SHP77 (cell line): ENCODE measurements at regions not wholly inside any gene's neighbourhood (a gene's known extent, or its start where the extent isn't known, plus 50 kb on each side); places are given as distances from the start of the nearest gene placed in this dataset.

Experiments used
- DNase-seq, 2 experiments: peaks; one replicate each; lab custom pipeline; 2025; lab: John Stamatoyannopoulos, UW

- DNase-seq: no peak
Measured at GRCh38 chr4:128483816-128484215, 196.2 kb upstream of the PGRMC2 start.

- no peak for DNase-seq
Measured at GRCh38 chr4:128483041-128483440, 195.4 kb upstream of the PGRMC2 start.

- DNase-seq: no peak
Measured at GRCh38 chr4:128481752-128482480, 194.3 kb upstream of the PGRMC2 start.

GRCh38 chr4:128480945-128481344 is 193.3 kb upstream of the PGRMC2 start:
- DNase-seq: no peak

- no peak for DNase-seq
Measured at GRCh38 chr4:128477540-128477939, 189.9 kb upstream of the PGRMC2 start.

- DNase-seq: no peak
Measured at GRCh38 chr4:128475597-128475996, 188.0 kb upstream of the PGRMC2 start.

GRCh38 chr4:128471576-128471975 is 184.0 kb upstream of the PGRMC2 start:
- no peak for DNase-seq

- no peak for DNase-seq
Measured at GRCh38 chr4:128470492-128471053, 183.0 kb upstream of the PGRMC2 start.

- DNase-seq: peak; percentile 0 to 5
Measured at GRCh38 chr4:128468123-128468989, 180.7 kb upstream of the PGRMC2 start.

GRCh38 chr4:128465523-128465922 is 177.9 kb upstream of the PGRMC2 start:
- no peak for DNase-seq

GRCh38 chr4:128463006-128463405 is 175.4 kb upstream of the PGRMC2 start:
- no peak for DNase-seq

GRCh38 chr4:128462103-128462783 is 174.6 kb upstream of the PGRMC2 start:
- DNase-seq: no peak

GRCh38 chr4:128461291-128462102 is 173.9 kb upstream of the PGRMC2 start:
- no peak for DNase-seq

- no peak for DNase-seq
Measured at GRCh38 chr4:128459547-128459946, 171.9 kb upstream of the PGRMC2 start.

- DNase-seq: no peak
Measured at GRCh38 chr4:128458816-128459215, 171.2 kb upstream of the PGRMC2 start.

- DNase-seq: no peak
Measured at GRCh38 chr4:128457726-128458125, 170.1 kb upstream of the PGRMC2 start.

- DNase-seq: no peak
Measured at GRCh38 chr4:128456171-128456570, 168.6 kb upstream of the PGRMC2 start.

- DNase-seq: no peak
Measured at GRCh38 chr4:128455480-128455879, 167.9 kb upstream of the PGRMC2 start.

GRCh38 chr4:128454881-128455280 is 167.3 kb upstream of the PGRMC2 start:
- DNase-seq: peak; percentile 12 to 20

GRCh38 chr4:128454281-128454871 is 166.8 kb upstream of the PGRMC2 start:
- peak; percentile 67 to 83 for DNase-seq

GRCh38 chr4:128452415-128452814 is 164.8 kb upstream of the PGRMC2 start:
- DNase-seq: no peak
